HFF-Myc (cell line): ENCODE measurements at regions not wholly inside any gene's neighbourhood (a gene's known extent, or its start where the extent isn't known, plus 50 kb on each side); places are given as distances from the start of the nearest gene placed in this dataset.

Source experiments
- DNase-seq: peaks from one replicate; pipeline ENCODE4 v3.0.0-alpha.2; 2011; ENCODE audit warnings: low read depth; ENCODE audit errors: extremely low read depth
- H3K4me3 ChIP-seq: replicated peaks from 2 replicates; pipeline ENCODE4 v1.5.1; 2011; ENCODE audit warnings: low read depth, mild to moderate bottlenecking, control low read depth, low read length
- CTCF ChIP-seq: IDR thresholded peaks from 2 replicates; pipeline ENCODE4 v1.5.1; 2012; ENCODE audit warnings: mild to moderate bottlenecking, low read depth, low read length, control low read depth; ENCODE audit errors: missing control alignments

- no peak for DNase-seq
- no peak for TF ChIP-seq CTCF
- no peak overlapping the region for H3K4me3 ChIP-seq
Observed at GRCh38 chr1:30039354-30040080, 683.9 kb downstream of the MATN1 start.

GRCh38 chr1:30038134-30039025 is 685.0 kb downstream of the MATN1 start:
- no peak overlapping the region for H3K4me3 ChIP-seq
- TF ChIP-seq CTCF: no peak
- DNase-seq: no peak

GRCh38 chr1:30037251-30038118 is 685.9 kb downstream of the MATN1 start:
- no peak overlapping the region for H3K4me3 ChIP-seq
- no peak for DNase-seq
- no peak for TF ChIP-seq CTCF

DNA sequence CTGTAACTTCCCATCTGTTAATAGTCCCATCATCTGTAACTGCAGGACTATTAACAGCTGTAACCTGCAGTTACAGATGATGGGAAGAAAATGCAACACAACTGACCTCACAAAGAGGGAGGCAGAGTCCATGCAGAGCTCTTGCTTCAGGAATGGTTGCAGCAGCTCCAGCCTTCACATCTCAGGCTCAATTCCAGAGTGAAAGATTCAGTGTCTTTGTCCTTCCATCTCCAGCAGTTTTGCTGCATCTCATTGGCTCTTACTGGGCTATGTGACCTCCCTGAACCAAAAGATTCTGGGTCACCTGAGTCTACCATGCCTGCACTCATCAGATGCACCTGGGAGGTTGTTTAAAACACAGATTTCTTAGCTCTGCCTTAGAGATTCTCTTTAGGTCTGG is 686.7 kb downstream of the MATN1 start:
- no peak for DNase-seq
- H3K4me3 ChIP-seq: no peak overlapping the region
- no peak for TF ChIP-seq CTCF

DNA sequence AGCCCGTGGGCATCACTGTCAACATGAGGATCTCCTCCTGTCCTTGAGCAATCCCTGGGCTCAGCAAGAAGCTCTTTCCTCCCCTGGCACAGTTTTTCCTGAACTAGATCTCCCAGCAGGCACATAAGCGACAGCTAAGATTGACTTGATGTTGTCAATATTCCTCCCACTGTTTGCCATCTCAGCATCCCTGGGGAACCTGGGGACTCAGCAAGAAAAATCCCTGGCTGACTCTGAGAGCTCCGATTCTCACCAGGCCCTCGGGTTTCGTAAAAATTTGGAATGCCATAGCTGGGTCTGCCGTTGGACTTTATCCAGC is 687.2 kb downstream of the MATN1 start:
- DNase-seq: no peak
- TF ChIP-seq CTCF: no peak
- H3K4me3 ChIP-seq: no peak overlapping the region

GRCh38 chr1:30035522-30036228 is 687.7 kb downstream of the MATN1 start:
- no peak for TF ChIP-seq CTCF

More at GRCh38 chr1:30035522-30036228, 687.7 kb downstream of the MATN1 start:
- DNase-seq: no peak
- no peak overlapping the region for H3K4me3 ChIP-seq
